Karpas-422 (cell line): ENCODE measurements at regions not wholly inside any gene's neighbourhood (a gene's known extent, or its start where the extent isn't known, plus 50 kb on each side); places are given as distances from the start of the nearest gene placed in this dataset. TPM values are rescaled to one million over a fixed set of nuclear protein-coding genes. Genes with fewer than 3 reads are reported as not detected.

ENCODE experiments used
- DNase-seq: peaks from one replicate; pipeline ENCODE4 v3.0.0-alpha.2; 2015
- H2AFZ ChIP-seq: fragments of 200-600 bp; sonication (generic); 2 replicates; pipeline ENCODE4 v1.6.1; 2014; ENCODE audit warnings: antibody characterized with exemption, low read length, mixed read lengths
- H3K27ac ChIP-seq: fragments of 200-600 bp; sonication (generic); 2 replicates; pipeline ENCODE4 v1.5.1; 2014; ENCODE audit warnings: mild to moderate bottlenecking, low read length, moderate library complexity
- H3K27me3 ChIP-seq: fragments of 200-600 bp; sonication (generic); 2 replicates; pipeline ENCODE4 v1.6.1; 2014; ENCODE audit warnings: low read length, mixed read lengths
- H3K36me3 ChIP-seq: fragments of 200-600 bp; sonication (generic); 2 replicates; pipeline ENCODE4 v1.6.1; 2014; ENCODE audit warnings: low read length, mixed read lengths; ENCODE audit not compliant: insufficient read depth
- H3K4me1 ChIP-seq: fragments of 200-600 bp; sonication (generic); 2 replicates; pipeline ENCODE4 v1.6.1; 2014; ENCODE audit warnings: mild to moderate bottlenecking, low read length, mixed read lengths
- H3K4me2 ChIP-seq: fragments of 200-600 bp; sonication (generic); 2 replicates; pipeline ENCODE4 v1.6.1; 2014; ENCODE audit warnings: low read length, low read depth, mild to moderate bottlenecking; ENCODE audit not compliant: poor library complexity, severe bottlenecking
- H3K4me3 ChIP-seq: fragments of 200-600 bp; sonication (generic); 2 replicates; pipeline ENCODE4 v1.5.1; 2014; ENCODE audit warnings: mild to moderate bottlenecking, antibody characterized with exemption, low read length, mixed read lengths
- H3K79me2 ChIP-seq: fragments of 200-600 bp; sonication (generic); 2 replicates; pipeline ENCODE4 v1.6.1; 2014; ENCODE audit warnings: mild to moderate bottlenecking, low read length, mixed read lengths
- H3K9ac ChIP-seq: fragments of 200-600 bp; sonication (generic); 2 replicates; pipeline ENCODE4 v1.6.0; 2014; ENCODE audit warnings: low read length
- H3K9me2 ChIP-seq: fragments of 200-600 bp; sonication (generic), shearing (Covaris generic); replicated peaks from 2 replicates; pipeline ENCODE4 v1.6.0; 2014; ENCODE audit warnings: mild to moderate bottlenecking, low read length, moderate library complexity; ENCODE audit not compliant: insufficient read depth
- H3K9me3 ChIP-seq: fragments of 300-700, 200-600 bp; sonication (generic); 2 replicates; pipeline ENCODE4 v1.6.1; 2014; ENCODE audit warnings: low read length, mixed read lengths
- H4K20me1 ChIP-seq: fragments of 200-600 bp; sonication (generic); 2 replicates; pipeline ENCODE4 v1.6.1; 2014; ENCODE audit warnings: mild to moderate bottlenecking, antibody characterized with exemption, low read length, low read depth; ENCODE audit not compliant: insufficient read depth
- small RNA-seq: library from RNA; depleted of rRNA; stranded (forward); fragments of <200 nt; gene quantifications from one replicate; pipeline ENCODE3, GENCODE V24; 2014

DNA sequence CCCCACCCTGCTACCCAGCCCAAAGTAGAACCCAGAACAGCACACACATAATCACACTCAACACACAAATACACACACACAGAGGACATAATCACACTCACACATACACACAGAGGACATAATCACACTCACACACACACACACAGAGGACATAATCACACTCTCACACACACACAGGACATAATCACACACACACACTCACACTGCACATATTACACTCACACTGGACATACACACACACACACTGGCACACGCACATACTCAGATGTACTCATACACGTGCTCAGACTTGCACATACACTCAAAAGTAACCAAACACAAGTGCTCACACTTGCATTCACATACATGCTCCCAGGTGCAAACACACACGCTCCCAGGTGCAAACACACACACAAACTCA lies 54.3 kb upstream of the CAMK1G start:
- Histone ChIP-seq H3K9me3 (no peaks in the 10 kb centered on the region), H3K4me3 (no peak overlapping the region), H3K79me2 (no peaks in the 10 kb centered on the region), H3K4me2 (no peak overlapping the region), H3K27me3 (no peaks in the 10 kb centered on the region), H2AFZ (no peak overlapping the region), H3K27ac (no peak overlapping the region), H3K4me1 (no peaks in the 10 kb centered on the region), H3K9ac (no peak overlapping the region), H4K20me1 (no peaks in the 10 kb centered on the region), H3K9me2 (no peaks in the 10 kb centered on the region), H3K36me3 (no peaks in the 10 kb centered on the region)
- DNase-seq = no peak

- H2AFZ ChIP-seq = no peak overlapping the region
- no peaks in the 10 kb centered on the region for H3K27me3 ChIP-seq
- H3K79me2 ChIP-seq = no peaks in the 10 kb centered on the region
- H3K9me2 ChIP-seq = no peaks in the 10 kb centered on the region
- no peaks in the 10 kb centered on the region for H3K36me3 ChIP-seq
- H3K27ac ChIP-seq = no peak overlapping the region
- no peak overlapping the region for H3K4me3 ChIP-seq
- no peaks in the 10 kb centered on the region for H3K4me1 ChIP-seq
- no peak overlapping the region for H3K4me2 ChIP-seq
- no peaks in the 10 kb centered on the region for H4K20me1 ChIP-seq
- H3K9ac ChIP-seq = no peak overlapping the region
- no peaks in the 10 kb centered on the region for H3K9me3 ChIP-seq
- no peak for DNase-seq
Observed at GRCh38 chr1:209531006-209531405, 52.5 kb upstream of the CAMK1G start.

- no peak for DNase-seq
- Histone ChIP-seq H3K36me3 (no peaks in the 10 kb centered on the region), H3K9me2 (no peaks in the 10 kb centered on the region), H3K27ac (no peak overlapping the region), H2AFZ (no peak overlapping the region), H3K27me3 (no peaks in the 10 kb centered on the region), H3K4me1 (no peaks in the 10 kb centered on the region), H3K4me2 (no peak overlapping the region), H4K20me1 (no peaks in the 10 kb centered on the region), H3K9me3 (no peaks in the 10 kb centered on the region), H3K79me2 (no peaks in the 10 kb centered on the region), H3K9ac (no peak overlapping the region), H3K4me3 (no peak overlapping the region)
Observed at GRCh38 chr1:209531549-209531948, 52.0 kb upstream of the CAMK1G start.

Small RNA genes in the stretch of these regions (small RNA-seq; reads per million reads assigned to genes)
- gene AC104465.1 = not detected
